Liver (tissue), 8 donors: ENCODE measurements at regions not wholly inside any gene's neighbourhood (a gene's known extent, or its start where the extent isn't known, plus 50 kb on each side); places are given as distances from the start of the nearest gene placed in this dataset.

Experiments
- DNase-seq: peaks from one replicate; pipeline ENCODE4 v3.0.0-alpha.2; 2017; ENCODE audit warnings: low spot score
- H3K27ac ChIP-seq, 2 donors: one replicate each; pipeline ENCODE4 v1.7.0; 2013; ENCODE audit warnings: inconsistent platforms in 2 of 2, low read length in 2 of 2, control low read depth in 1 of 2, low read depth in 1 of 2, mild to moderate bottlenecking in 1 of 2
- H3K27me3 ChIP-seq, 4 donors: one replicate each; pipeline versions ENCODE4 v1.6.1 to v1.7.0; 2013; ENCODE audit warnings: low read length in 3 of 4, inconsistent platforms in 1 of 4, mild to moderate bottlenecking in 1 of 4, moderate library complexity in 1 of 4; ENCODE audit not compliant: control insufficient read depth in 4 of 4, insufficient read depth in 4 of 4
- H3K36me3 ChIP-seq, 4 donors: one replicate each; pipeline versions ENCODE4 v1.6.1 to v1.7.0; 2013; ENCODE audit warnings: low read length in 3 of 4, mild to moderate bottlenecking in 3 of 4, low read depth in 1 of 4, moderate library complexity in 1 of 4; ENCODE audit not compliant: control insufficient read depth in 4 of 4, insufficient read depth in 3 of 4
- H3K4me1 ChIP-seq, 4 donors: one replicate each; pipeline versions ENCODE4 v1.6.1 to v1.7.0; 2013; ENCODE audit warnings: low read length in 3 of 4, mild to moderate bottlenecking in 3 of 4, moderate library complexity in 1 of 4; ENCODE audit not compliant: control insufficient read depth in 4 of 4, insufficient read depth in 4 of 4
- H3K4me3 ChIP-seq, 3 donors: one replicate each; pipeline versions ENCODE4 v1.6.1 to v1.7.0; 2013; ENCODE audit warnings: low read length in 3 of 3, control low read depth in 1 of 3, low read depth in 1 of 3, mild to moderate bottlenecking in 1 of 3
- H3K9ac ChIP-seq, 2 donors: one replicate each; pipeline ENCODE4 v1.7.0; 2013; ENCODE audit warnings: low read length in 2 of 2, mild to moderate bottlenecking in 2 of 2, moderate library complexity in 2 of 2, control low read depth in 1 of 2, low read depth in 1 of 2
- H3K9me3 ChIP-seq, 4 donors: one replicate each; pipeline versions ENCODE4 v1.6.1 to v1.7.0; 2013; ENCODE audit warnings: low read length in 3 of 4; ENCODE audit not compliant: control insufficient read depth in 4 of 4
- EGR1 ChIP-seq, 2 donors: IDR thresholded peaks; 2 replicates each; pipeline ENCODE4 v1.6.1; 2016 to 2018; ENCODE audit warnings: antibody characterized with exemption in 2 of 2, low read depth in 2 of 2
- FOXA1 ChIP-seq: IDR thresholded peaks from 2 replicates; pipeline ENCODE4 v1.6.1; 2016; ENCODE audit warnings: antibody characterized with exemption
- FOXA2 ChIP-seq: IDR thresholded peaks from 2 replicates; pipeline ENCODE4 v1.6.1; 2016; ENCODE audit warnings: antibody characterized with exemption
- GABPA ChIP-seq, 2 donors: IDR thresholded peaks in 1 of 2; conservative IDR thresholded peaks in 1 of 2; 2 replicates each; pipeline ENCODE4 v1.6.1; 2016; ENCODE audit warnings: antibody characterized with exemption in 2 of 2, mild to moderate bottlenecking in 1 of 2, moderate library complexity in 1 of 2
- HNF4A ChIP-seq, 2 donors: conservative IDR thresholded peaks; 2 replicates each; pipeline ENCODE4 v1.6.1; 2016; ENCODE audit warnings: antibody characterized with exemption in 2 of 2, mild to moderate bottlenecking in 2 of 2
- NR2F2 ChIP-seq: IDR thresholded peaks from 2 replicates; pipeline ENCODE4 v1.6.1; 2016; ENCODE audit warnings: antibody characterized with exemption
- RAD21 ChIP-seq, 2 donors: IDR thresholded peaks; 2 replicates each; pipeline ENCODE4 v1.6.1; 2016; ENCODE audit warnings: antibody characterized with exemption in 2 of 2, mild to moderate bottlenecking in 2 of 2
- TAF1 ChIP-seq: conservative IDR thresholded peaks from 2 replicates; pipeline ENCODE4 v1.6.1; 2016; ENCODE audit warnings: antibody characterized with exemption, mild to moderate bottlenecking
- YY1 ChIP-seq: IDR thresholded peaks from 2 replicates; pipeline ENCODE4 v1.6.1; 2016; ENCODE audit warnings: antibody characterized with exemption, mild to moderate bottlenecking
- WGBS: extraction: QIAGEN DNeasy Blood & Tissue Kit; methylation state at CpG from one replicate; pipeline ENCODE4 v1.1.7; 2013; 5-methylcytosine and 5-hydroxymethylcytosine counted together
- TF ChIP-seq, protein P1 (sequence below): IDR thresholded peaks from 2 replicates; pipeline ENCODE4 v1.6.1; 2016; ENCODE audit warnings: antibody characterized with exemption, mild to moderate bottlenecking
- TF ChIP-seq, protein P2 (sequence below): IDR thresholded peaks from 2 replicates; pipeline ENCODE4 v1.6.1; 2016; ENCODE audit warnings: antibody characterized with exemption
- TF ChIP-seq, protein P3 (sequence below): fragments of 150-350 bp; IDR thresholded peaks from 2 replicates; pipeline ENCODE4 v1.5.1; 2017; ENCODE audit warnings: improper control_type of control experiment, low read depth, low read length; ENCODE audit not compliant: missing input control
- TF ChIP-seq, protein P4 (sequence below): IDR thresholded peaks from 2 replicates; pipeline ENCODE4 v1.6.1; 2016; ENCODE audit warnings: antibody characterized with exemption
- TF ChIP-seq, protein P5 (sequence below): IDR thresholded peaks from 2 replicates; pipeline ENCODE4 v1.6.1; 2016; ENCODE audit warnings: antibody characterized with exemption
- donor health status: healthy.
- donor health status: healthy.
- donor health status: healthy.
- donor health status: healthy.
- donor health status: healthy.

DNA sequence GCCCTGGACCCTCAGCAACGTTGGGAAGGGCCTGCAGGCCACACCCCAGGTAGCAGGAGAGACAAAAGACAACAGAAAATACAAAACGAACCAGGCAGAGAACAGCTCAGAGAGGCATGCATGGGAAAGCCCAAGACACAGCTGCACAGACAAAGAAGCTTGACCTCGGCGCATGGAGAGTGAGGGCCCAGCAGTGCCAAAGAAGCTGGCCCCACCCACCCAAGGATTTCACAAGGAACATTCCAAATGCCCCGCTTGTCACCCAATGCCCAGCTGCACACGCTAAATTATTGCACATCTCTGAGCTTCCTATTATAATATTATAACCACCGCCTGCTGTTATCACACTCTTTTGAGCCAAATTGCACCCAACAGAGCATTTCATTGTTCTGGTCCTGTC is 147.7 kb upstream of the TBL1X start (continued):
- TF ChIP-seq, protein P1, sequence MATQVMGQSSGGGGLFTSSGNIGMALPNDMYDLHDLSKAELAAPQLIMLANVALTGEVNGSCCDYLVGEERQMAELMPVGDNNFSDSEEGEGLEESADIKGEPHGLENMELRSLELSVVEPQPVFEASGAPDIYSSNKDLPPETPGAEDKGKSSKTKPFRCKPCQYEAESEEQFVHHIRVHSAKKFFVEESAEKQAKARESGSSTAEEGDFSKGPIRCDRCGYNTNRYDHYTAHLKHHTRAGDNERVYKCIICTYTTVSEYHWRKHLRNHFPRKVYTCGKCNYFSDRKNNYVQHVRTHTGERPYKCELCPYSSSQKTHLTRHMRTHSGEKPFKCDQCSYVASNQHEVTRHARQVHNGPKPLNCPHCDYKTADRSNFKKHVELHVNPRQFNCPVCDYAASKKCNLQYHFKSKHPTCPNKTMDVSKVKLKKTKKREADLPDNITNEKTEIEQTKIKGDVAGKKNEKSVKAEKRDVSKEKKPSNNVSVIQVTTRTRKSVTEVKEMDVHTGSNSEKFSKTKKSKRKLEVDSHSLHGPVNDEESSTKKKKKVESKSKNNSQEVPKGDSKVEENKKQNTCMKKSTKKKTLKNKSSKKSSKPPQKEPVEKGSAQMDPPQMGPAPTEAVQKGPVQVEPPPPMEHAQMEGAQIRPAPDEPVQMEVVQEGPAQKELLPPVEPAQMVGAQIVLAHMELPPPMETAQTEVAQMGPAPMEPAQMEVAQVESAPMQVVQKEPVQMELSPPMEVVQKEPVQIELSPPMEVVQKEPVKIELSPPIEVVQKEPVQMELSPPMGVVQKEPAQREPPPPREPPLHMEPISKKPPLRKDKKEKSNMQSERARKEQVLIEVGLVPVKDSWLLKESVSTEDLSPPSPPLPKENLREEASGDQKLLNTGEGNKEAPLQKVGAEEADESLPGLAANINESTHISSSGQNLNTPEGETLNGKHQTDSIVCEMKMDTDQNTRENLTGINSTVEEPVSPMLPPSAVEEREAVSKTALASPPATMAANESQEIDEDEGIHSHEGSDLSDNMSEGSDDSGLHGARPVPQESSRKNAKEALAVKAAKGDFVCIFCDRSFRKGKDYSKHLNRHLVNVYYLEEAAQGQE: no peak

DNA sequence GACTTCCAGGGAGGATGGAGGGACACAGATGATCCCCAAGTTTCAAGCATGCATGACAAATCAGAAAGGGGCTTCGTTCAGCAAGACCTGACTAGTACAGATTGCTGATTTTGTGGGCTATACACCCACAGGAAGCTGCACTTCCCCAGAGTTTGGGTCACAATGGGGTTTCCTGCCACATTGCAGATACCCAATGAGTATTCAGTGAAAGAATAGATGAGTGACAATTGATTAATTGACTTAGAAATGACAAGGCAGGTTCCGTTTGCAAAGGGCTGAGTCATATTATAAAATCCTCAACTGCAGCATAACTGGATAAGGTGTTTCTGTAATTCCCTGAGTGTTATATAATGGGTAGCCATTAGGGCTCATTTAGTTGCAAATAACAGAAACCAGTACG is 146.6 kb upstream of the TBL1X start:
- Histone ChIP-seq H3K4me1 (peaks cover 0 to 3% (median 0%) of the 10 kb centered on the region in 4 donors), H3K4me3 (no peak overlapping the region), H3K9me3 (no peaks in the 10 kb centered on the region), H3K36me3 (no peaks in the 10 kb centered on the region), H3K27ac (no peak overlapping the region), H3K27me3 (no peaks in the 10 kb centered on the region), H3K9ac (no peak overlapping the region)
- TF ChIP-seq NR2F2 (no peak), YY1 (no peak), HNF4A (conservative IDR thresholded peaks at IDR 0.05) (no peak), GABPA (IDR thresholded peaks at IDR 0.05 in 1 of 2, conservative IDR thresholded peaks at IDR 0.05 in 1 of 2) (no peak), RAD21 (IDR thresholded peaks at IDR 0.05) (no peak), FOXA1 (no peak), FOXA2 (no peak)
- TF ChIP-seq, protein P2, sequence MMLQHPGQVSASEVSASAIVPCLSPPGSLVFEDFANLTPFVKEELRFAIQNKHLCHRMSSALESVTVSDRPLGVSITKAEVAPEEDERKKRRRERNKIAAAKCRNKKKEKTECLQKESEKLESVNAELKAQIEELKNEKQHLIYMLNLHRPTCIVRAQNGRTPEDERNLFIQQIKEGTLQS: no peak
- TF ChIP-seq, protein P3, sequence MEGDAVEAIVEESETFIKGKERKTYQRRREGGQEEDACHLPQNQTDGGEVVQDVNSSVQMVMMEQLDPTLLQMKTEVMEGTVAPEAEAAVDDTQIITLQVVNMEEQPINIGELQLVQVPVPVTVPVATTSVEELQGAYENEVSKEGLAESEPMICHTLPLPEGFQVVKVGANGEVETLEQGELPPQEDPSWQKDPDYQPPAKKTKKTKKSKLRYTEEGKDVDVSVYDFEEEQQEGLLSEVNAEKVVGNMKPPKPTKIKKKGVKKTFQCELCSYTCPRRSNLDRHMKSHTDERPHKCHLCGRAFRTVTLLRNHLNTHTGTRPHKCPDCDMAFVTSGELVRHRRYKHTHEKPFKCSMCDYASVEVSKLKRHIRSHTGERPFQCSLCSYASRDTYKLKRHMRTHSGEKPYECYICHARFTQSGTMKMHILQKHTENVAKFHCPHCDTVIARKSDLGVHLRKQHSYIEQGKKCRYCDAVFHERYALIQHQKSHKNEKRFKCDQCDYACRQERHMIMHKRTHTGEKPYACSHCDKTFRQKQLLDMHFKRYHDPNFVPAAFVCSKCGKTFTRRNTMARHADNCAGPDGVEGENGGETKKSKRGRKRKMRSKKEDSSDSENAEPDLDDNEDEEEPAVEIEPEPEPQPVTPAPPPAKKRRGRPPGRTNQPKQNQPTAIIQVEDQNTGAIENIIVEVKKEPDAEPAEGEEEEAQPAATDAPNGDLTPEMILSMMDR: no peak
- TF ChIP-seq, protein P4, sequence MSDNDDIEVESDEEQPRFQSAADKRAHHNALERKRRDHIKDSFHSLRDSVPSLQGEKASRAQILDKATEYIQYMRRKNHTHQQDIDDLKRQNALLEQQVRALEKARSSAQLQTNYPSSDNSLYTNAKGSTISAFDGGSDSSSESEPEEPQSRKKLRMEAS: no peak
- TF ChIP-seq, protein P5, sequence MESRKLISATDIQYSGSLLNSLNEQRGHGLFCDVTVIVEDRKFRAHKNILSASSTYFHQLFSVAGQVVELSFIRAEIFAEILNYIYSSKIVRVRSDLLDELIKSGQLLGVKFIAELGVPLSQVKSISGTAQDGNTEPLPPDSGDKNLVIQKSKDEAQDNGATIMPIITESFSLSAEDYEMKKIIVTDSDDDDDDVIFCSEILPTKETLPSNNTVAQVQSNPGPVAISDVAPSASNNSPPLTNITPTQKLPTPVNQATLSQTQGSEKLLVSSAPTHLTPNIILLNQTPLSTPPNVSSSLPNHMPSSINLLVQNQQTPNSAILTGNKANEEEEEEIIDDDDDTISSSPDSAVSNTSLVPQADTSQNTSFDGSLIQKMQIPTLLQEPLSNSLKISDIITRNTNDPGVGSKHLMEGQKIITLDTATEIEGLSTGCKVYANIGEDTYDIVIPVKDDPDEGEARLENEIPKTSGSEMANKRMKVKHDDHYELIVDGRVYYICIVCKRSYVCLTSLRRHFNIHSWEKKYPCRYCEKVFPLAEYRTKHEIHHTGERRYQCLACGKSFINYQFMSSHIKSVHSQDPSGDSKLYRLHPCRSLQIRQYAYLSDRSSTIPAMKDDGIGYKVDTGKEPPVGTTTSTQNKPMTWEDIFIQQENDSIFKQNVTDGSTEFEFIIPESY: no peak
- DNase-seq: no peak
- WGBS: 74% methylated on average over 3 of the region's 3 CpGs

DNA sequence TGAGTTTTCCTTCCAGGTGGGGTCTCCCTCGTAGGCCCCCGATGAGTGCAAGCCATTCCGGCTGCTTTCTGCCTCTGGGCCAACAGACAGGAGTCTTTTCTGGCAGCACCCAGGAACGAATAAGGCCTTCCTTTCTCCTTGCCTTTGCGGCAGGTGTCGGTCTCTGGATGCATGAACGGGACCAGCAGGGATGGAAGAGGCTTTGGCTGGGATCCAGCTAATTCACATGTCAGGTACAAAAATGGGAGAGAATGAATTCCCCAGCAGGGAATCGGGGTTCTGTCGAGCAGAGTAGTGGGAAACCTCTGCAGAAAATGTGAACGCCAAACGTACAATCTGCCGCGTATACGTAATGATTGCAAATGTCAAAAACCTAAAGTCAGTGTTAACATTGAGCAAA is 146.1 kb upstream of the TBL1X start:
- Histone ChIP-seq H3K4me1 (peaks cover 0 to 3% (median 0%) of the 10 kb centered on the region in 4 donors), H3K9me3 (no peaks in the 10 kb centered on the region), H3K36me3 (no peaks in the 10 kb centered on the region), H3K27me3 (no peaks in the 10 kb centered on the region), H3K27ac (no peak overlapping the region), H3K9ac (no peak overlapping the region), H3K4me3 (no peak overlapping the region)
- no peak for TF ChIP-seq GABPA (IDR thresholded peaks at IDR 0.05 in 1 of 2, conservative IDR thresholded peaks at IDR 0.05 in 1 of 2)
- no peak for TF ChIP-seq EGR1 (IDR thresholded peaks at IDR 0.05; ENCODE audit: low read depth in 2 of 2)
- TF ChIP-seq, protein P2: no peak
- TF ChIP-seq YY1: no peak
- TF ChIP-seq NR2F2: no peak
- no peak for TF ChIP-seq FOXA1
- no peak for TF ChIP-seq TAF1
- 95% methylated on average over 14 of the region's 14 CpGs for WGBS
- DNase-seq: no peak
